NOMO-1 treated with DMSO at 0.1 percent for 48 hours (cell line): ENCODE measurements at regions not wholly inside any gene's neighbourhood (a gene's known extent, or its start where the extent isn't known, plus 50 kb on each side); places are given as distances from the start of the nearest gene placed in this dataset.
"Not testable (repeated sequence)": the region's sequence is repeated elsewhere in the genome, so short reads cannot be mapped to it uniquely, and the experiment has no call there.

Experiments used
- DNase-seq: peaks from one replicate; lab custom pipeline; 2025; ENCODE audit not compliant: unreplicated experiment; lab: John Stamatoyannopoulos, UW

DNA sequence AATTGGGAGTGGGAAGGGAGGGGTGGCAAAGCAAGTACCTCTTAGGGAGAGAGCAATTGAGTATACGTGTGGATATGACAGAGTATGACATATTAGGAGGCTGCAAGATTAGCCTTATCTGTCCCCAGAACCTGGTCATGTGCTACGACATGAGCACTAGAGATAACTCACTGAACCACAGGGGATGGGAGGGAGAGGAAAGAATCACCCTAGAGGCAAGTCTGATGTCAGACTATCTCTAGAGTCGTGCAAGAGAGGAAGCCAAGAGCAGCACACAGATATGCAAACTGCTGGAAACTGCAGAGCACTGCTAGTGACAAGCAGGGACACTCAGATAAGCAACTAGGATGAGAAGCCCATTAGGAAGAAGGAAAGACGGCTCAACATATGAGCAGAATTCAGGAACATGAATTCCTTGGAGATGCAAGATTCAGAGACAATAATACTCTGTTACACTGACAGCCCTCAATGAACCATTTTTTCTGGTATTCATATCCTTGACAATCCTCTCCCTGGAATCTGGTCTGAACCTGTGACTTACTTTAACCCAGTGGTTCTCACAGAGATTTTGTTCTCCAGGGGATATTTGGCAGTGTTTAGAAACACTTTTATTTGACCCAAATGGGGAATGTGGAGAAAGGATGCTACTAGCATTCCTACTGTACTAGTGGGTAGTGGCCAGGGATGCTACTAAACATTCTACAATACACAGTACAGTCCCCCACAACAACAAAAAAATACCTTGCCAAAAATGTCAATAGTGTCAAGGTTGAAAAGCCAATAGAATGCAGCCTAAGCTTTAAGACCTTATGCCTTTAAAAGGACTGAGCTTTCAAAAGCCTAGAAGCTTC lies 84.0 kb upstream of the BMP2K start:
- peak; percentile 38 for DNase-seq

DNA sequence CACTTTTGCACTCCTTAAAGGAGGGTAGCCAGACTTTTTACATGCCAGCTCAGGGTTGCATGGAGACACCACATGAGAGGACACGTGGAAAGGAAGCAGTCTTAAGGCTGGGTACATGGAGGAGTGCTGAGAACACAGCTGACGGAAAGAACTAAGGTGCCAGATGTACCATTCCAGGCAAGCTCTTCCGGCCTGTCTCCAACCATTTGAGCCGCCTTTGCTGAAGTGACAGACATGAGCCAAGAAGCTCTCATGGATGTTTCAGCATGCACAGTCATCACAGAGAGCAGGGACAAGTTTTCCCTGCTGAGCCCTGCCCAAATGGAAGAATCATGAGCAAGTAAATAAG lies 83.4 kb upstream of the BMP2K start:
- no peak for DNase-seq

DNA sequence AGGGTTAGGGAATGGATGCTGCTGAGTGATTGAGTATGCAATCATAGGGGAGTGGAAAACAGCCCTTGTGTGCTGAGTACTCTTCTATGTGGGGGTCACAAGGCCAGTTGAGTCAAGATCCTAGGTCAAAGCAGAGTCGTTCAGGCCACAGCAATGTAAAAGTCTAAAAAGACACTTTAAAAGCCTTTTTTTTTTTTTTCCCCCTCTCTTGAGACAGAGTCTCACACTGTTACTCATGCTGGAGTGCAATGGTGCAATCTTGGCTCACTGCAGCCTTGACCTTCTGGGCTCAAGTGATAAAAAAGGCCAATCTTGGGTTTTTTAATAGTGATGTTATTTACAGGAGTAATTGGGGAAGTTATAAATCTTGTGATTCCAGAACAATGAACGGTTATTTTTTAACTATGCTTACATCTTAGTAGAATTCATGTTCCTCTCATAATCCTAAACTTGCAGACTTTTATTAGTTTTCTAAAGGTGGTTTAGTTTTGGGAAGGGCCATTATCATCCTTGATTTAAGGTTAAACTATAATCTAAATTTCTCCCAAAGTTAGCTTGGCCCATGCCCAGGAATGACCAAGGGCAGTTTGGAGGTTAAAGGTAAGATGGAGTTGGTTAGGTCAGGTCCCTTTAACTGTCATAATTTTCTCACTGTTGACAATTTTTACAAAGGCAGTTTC lies 82.2 kb upstream of the BMP2K start:
- DNase-seq: peak; percentile 77

DNA sequence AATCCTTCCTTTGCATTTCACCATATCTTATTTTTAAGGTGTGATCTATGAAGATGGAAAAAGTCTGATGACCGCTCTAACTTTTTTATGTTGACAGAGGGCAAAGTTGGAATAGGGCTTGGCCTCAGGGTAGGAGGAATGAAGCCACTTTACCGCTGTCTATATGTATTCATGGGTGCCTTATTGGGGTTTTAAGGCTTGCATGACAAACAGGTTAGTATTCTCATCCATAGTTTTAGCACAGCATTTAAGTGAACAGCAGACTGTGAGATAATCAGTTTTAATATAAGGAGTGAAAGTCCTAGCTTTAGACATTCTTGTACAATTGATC lies 81.7 kb upstream of the BMP2K start:
- no peak for DNase-seq

DNA sequence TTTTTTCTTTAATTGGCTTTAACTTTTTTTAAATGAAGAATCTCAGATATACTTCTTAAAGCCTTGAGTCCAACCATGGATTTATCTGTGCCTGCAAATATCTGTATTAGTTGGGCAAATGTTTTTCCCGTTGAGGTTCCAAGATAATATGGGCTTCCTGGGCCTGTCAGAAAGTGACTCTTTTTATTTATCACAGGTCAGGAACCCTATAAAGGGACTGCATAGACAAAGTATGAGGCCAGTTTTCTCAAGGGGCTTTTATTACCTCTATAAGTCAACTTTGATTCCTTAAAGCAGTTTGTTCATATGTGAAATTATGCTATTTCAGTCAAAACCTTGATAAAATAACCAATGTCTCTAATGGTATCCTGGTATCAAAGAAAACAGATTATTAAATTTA lies 80.2 kb upstream of the BMP2K start:
- DNase-seq: no peak

DNA sequence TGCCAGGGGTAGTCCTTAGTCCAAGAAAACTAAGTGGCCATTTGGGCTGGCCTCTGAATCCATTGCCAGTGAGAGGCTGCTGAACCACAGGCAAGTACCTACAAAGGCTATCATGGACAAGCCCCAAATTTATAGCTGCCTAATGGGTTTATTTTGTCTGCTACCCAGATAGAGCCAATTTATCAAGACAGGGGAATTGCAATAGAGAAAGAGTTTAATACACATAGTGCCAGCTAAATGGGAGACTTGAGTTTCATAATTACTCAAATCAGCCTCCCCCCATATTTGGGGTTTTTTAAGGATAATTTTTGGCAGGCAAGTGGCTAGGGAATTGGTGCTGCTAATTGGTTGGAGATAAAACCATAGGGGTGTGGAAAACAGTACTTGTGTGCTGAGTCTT lies 73.1 kb upstream of the BMP2K start:
- DNase-seq: no peak

DNA sequence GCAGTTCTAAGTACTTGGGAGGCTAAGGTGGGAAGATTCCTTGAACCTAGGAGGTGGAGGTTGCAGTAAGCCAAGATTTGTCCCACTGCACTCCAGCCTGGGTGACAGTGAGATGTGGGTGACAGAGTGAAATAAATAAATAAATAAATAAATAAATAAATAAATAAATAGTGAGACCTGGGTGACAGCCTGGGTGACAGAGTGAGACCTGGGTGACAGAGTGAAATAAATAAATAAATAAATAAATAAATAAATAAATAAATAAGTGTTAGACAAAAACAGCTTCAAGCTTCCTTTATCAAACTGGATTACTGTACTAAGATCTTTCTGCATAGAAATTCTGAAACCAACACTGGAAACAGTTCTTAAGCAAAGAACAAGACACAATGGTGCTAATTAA lies 71.8 kb upstream of the BMP2K start:
- DNase-seq: no peak

DNA sequence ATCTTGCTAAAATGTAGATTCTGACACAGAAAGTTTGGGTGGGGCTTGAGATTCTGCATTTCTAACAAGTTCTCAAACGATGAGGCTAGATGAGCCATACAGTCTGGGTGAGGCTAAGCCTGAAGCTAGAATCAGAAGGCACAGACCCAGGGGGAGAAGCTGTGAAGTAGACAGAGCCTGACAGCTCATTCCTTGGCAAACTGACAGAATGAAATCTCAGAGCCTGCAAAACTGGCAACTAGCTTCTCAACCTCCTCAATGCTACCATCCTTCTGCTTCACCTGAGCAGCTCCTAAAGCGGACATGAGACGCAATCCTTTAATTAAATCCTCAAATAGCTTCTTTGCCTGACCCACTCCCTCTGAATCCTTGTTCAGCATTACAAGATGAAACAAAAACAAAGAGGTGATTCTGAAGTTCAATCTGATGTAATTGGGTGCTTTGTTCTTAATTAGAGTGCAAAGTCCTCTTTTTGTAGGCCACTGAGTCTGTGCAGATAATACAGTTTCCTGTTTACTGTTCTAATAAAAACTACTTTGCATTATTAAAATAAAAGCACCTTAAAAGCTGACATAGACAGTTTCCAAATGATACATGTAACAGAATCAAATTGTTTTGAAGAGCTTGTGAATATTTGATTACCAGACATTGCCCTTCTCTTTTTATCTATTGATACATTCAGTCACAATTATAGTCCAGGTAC lies 71.0 kb upstream of the BMP2K start:
- DNase-seq: no peak

DNA sequence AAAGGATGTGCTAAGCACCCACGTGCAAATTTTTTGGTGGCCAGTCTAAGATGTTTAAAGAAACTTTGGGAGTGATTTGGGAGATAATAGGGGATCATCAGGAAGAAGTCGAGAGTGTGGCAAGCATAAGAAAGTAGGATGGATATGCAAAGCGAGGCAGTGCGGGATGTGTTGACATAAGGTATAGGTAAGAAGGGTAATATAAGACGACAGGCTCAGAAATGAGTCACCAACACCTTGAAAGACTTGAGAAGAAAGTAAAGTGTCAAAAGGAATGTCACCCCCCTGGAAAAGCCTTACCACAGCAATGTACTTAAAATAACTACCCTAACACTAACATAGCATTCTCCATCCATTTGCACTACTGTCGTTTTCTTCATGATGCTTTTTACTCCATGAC lies 69.8 kb upstream of the BMP2K start:
- DNase-seq: no peak

DNA sequence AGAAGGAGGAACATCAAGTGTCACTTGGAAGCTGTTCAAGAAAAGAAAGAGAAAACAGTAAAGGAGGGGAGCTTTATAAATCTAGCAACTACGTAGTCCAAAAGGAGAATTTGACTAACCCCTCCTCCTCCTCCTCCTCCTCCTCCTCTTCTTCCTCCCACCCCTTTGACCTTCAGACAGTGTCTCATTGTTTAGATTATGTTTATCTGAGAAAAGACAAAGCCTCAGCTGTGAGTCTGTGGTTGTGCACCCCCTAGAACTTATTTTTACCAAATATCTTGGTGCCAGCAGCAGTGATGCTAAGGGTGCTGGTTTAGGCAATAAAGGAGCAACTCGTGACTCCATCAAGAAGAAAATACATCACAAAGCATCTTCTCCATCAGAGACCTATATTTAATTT lies 68.9 kb upstream of the BMP2K start:
- no peak for DNase-seq

DNA sequence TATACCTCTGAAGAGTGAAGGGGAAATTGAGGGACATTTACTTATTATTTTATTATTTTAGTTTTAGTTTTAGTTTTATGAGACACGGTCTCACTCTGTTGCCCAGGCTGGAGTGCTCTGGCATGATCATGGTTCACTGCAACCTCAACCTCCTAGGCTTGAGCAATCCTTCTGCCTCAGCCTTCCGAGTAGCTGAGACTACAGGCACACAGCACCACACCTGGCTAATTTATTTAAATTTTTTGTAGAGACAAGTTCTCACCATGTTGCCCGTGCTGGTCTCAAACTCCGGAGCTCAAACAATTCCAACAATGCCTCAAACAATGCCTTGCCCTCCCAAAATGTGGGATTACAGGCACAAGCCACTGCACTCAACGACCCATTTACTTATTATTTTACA lies 68.4 kb upstream of the BMP2K start:
- no peak for DNase-seq

DNA sequence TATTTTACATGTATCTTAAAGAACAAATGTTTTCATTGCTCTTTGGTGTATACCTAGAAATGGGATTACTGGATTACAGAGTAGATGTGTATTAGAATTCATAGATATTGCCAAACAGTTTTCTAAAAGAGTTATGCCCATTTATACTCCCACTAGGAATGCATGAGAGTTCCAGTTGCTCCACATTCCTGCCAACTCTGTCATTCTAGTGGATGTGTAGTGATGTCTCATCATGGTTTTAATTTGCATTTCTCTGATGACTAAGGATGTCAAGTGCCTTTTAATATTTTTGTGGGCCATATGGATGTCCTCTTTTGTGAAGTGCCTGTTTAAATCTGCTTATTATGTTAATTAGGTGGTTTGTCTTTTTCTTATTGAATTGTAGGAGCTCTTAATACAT lies 65.6 kb upstream of the BMP2K start:
- no peak for DNase-seq

DNA sequence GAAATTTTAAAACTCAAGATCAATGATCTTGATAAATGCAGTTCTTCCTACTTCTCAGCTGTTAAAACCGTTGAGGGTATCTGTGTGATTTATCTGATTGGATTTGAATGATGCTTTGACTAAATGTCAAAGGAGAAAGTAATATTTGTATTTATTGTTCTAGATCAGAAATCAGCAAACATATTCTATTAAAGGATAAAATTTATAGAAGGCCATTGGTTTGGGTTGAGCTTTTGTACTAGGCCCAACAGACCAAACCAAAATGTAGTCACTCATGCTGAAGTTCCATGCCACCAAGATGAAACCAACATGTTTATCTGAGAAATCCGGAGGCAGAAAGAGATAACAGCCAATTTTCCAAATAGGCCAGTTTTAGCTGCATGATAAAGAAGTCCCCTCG lies 64.5 kb upstream of the BMP2K start:
- no peak for DNase-seq

DNA sequence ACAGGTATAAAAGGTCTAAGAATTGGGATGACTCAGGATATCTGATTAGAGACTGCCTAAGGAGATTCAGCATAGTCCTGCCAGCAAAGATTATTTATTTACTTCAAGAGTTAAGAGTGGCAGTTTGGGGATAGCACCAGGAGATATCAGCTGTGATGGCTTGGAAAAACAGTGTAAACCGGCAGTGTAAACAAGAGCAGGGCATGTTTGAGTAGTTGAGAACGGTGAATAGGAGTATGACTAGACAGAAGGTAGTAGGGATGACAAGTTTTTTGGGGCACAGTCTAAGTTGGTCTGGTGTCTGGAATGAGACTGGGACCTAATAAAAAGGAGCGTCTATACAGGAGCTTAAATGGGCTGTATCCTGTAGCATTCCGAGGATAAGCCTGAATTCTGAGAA lies 61.6 kb upstream of the BMP2K start:
- not testable (repeated sequence) for DNase-seq

DNA sequence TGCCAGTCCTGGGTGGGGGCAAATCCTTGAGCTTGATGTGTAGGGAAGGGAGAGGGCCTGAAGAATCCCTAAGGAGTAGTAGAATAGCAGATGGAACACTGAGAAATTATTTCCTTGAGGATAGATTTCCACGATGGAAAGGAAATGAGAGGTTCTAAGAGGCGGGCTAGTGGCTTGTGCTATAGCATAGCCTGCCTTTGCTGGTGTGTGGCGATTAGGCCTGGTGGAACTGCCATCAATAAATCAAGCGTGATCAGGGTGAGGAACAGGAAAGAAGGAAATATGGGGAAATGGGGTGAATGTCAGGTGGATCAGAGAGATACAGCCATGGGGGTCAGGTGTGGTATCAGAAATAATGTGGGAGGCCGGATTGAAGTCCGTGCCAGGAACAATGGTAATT lies 60.8 kb upstream of the BMP2K start:
- DNase-seq: not testable (repeated sequence)

DNA sequence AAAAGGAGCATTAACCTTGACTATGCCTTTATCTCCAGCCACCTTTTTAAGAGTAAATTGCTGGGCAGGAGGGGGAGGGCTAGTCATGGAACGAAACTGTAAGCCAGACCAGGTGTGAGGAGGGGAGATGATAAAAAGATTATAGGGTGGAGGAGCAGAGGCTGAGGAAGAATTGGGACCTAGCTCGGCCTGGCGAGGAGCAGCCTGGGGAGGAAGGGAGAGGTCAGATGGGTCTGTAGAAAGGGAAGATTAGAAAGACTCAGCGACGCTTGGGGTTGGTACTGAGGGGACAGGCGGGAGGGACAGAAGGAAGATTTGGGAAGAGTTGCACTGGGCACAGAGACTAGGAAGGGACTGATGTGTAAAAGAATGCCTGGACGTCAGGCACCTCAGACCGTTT lies 58.4 kb upstream of the BMP2K start:
- not testable (repeated sequence) for DNase-seq

DNA sequence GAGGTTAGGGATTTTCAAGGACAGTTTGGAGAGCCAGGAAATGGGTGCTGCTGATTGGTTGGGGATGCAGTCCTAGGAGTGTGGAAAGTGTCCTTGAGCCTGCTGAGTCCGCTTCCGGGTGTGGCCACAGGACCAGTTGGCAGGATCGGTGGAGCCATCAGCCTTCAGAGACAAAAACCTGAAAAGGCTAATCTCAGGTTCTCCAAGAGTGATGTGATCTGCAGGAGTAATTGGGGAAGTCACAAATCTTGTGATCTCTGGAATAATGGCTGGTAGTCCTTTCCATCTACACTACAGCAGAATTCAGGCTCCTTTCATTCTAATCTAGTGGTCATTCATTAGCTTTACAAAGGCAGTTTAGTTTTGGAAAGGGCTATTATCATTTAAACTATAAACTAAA lies 55.9 kb upstream of the BMP2K start:
- DNase-seq: no peak

DNA sequence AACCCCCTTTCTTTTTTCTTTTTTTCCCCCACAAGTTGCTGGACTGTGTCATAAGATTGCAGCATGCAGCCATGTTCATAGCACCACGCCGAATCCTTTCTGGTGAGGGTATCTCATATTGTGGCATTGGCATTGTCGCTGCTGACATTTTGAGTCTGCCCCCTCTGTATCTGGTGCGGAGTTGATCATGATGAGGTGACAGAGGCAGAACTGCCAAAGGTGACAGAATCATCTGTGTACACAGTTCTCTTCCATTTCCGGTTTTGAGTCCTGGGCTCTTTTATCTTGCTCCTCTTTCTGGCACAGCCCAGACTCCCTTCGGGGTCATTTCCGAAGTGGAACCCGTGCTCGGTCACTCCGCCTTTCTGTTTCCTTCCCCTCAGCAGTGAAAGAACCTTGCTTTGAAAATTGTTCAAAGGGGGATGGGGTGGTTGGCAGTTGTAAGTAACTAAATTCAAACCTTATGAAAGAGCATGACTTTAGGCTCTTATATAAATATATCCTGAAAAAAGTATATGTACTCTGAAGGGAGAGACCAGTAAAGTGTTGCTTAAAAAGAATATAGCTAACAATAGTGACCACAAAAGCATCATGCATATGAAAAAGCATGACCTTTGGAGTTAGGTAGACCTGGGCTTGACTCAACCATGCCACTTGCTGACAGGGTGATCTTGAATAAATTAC lies 55.0 kb upstream of the BMP2K start:
- peak; percentile 10 for DNase-seq

DNA sequence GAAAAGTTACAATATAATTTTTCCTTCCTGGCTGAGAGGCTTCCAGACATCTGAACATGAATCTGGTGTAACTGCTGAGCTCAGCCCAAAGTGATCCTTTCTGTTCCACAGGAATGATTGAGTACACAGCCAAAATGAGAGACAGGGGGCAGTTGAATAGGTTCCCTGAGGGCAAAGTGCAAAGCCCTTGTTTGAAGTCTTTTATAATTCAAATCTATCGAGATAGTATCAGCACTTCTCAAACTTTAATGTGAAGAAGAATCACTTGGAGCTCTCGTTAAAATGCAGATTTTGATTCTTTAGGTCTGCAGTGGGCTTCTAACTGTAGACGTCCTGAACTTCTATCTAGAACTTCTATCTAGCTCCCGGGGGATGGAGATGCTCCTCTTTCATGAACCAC lies 54.4 kb upstream of the BMP2K start:
- DNase-seq: no peak

DNA sequence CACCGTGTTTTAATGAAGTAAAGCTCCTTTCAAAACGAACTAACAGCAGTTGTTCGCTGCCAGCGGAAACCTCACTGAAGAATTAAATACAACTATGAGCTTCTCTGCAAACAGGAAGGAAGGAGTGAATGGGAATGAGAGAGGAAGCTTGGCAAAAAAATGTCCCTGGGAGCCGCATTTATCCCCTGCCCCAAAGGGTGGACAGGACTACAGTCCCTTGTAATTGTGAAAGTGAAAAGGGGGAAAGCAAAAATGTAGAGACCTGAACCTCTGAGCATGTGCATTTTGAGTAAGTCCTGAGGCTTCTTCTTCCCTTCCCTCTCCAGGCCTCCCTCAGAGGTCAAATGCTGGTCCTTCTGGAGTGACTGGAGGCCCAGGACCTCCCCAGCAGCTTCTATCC lies 53.8 kb upstream of the BMP2K start:
- DNase-seq: no peak

DNA sequence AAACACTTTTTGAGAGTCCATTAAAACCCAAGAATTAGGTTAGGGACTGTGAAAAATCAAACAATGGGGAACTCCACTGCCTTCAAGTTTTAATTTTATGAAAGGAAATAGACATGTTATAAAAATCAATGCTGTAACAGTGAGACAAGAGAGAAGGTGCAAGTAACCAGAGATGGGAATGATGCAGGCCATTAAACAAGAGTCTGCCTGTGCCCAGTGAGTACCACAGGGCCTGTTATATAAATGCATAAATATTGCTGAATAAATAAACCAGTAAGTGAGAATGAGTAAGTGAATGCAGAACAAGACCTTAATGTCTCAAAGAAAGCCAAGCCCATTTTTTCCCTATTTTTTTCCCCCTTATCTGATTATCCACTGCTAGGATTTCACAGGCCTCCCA lies 53.3 kb upstream of the BMP2K start:
- DNase-seq: no peak
